ENCODE measurements at regions not wholly inside any gene's neighbourhood (a gene's known extent, or its start where the extent isn't known, plus 50 kb on each side); places are given as distances from the start of the nearest gene placed in this dataset.

DNA sequence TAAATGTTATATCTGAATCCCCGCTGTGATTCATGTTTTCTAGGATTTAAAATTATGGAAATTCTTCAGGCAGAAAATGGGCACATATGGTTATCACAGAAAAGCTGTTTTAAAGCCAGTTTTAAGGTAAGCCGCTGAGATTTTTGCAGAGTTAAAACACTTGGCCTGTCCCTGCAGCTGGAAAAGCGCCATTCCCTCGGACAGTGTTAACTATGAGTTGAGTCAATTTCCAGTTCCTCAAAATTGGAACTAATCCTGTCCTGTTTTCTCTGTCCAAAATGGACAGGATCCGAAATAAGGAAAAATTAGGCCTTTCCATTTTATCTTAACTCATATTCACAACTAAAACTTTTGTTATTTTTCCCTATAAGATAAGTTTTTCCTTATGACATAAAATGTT is 225.2 kb downstream of the SAMD5 start:
- TF ChIP-seq, protein P1, sequence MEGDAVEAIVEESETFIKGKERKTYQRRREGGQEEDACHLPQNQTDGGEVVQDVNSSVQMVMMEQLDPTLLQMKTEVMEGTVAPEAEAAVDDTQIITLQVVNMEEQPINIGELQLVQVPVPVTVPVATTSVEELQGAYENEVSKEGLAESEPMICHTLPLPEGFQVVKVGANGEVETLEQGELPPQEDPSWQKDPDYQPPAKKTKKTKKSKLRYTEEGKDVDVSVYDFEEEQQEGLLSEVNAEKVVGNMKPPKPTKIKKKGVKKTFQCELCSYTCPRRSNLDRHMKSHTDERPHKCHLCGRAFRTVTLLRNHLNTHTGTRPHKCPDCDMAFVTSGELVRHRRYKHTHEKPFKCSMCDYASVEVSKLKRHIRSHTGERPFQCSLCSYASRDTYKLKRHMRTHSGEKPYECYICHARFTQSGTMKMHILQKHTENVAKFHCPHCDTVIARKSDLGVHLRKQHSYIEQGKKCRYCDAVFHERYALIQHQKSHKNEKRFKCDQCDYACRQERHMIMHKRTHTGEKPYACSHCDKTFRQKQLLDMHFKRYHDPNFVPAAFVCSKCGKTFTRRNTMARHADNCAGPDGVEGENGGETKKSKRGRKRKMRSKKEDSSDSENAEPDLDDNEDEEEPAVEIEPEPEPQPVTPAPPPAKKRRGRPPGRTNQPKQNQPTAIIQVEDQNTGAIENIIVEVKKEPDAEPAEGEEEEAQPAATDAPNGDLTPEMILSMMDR (IDR thresholded peaks at IDR 0.05), result no peak
- TF ChIP-seq POLR2AphosphoS5 (IDR thresholded peaks at IDR 0.05) (no peak), POLR2A (IDR thresholded peaks at IDR 0.05) (no peak)

All from breast epithelium (tissue), 3 donors.